ENCODE measurements at regions not wholly inside any gene's neighbourhood (a gene's known extent, or its start where the extent isn't known, plus 50 kb on each side); places are given as distances from the start of the nearest gene placed in this dataset.

GRCh38 chr2:385061-385460 is 97.2 kb upstream of the ALKAL2 start:
- TF ChIP-seq POLR2A (IDR thresholded peaks at IDR 0.05; ENCODE audit: low read depth, low read length) (no peak), SPI1 (IDR thresholded peaks at IDR 0.05; ENCODE audit: low read depth, low read length) (no peak)

All from GM12891 (cell line).